ENCODE measurements at regions not wholly inside any gene's neighbourhood (a gene's known extent, or its start where the extent isn't known, plus 50 kb on each side); places are given as distances from the start of the nearest gene placed in this dataset.

DNA sequence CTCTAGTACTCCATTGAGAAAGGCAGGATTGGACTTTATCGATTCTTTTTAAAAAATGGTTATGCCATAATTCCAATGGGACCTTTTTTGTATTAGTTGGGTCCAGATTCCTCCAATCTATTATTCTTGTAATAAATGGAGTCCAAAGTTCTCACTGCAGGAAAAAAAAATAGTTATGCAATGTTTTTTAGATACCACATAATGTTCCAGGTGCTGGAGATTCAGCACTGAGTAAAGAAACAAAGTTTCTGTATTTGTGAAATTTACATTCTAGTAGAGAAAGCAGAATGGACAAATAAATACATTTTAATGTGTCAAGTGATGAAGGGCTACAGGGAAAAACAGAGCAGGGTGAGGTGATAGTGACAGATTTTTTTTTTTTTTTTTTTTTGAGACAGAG lies 78.5 kb upstream of the MYCN start:
- in situ Hi-C loops (cut with MboI; ENCODE audit: low sequenced_read_pairs, unreplicated experiment) = no loop called here
- TF ChIP-seq, protein P1, sequence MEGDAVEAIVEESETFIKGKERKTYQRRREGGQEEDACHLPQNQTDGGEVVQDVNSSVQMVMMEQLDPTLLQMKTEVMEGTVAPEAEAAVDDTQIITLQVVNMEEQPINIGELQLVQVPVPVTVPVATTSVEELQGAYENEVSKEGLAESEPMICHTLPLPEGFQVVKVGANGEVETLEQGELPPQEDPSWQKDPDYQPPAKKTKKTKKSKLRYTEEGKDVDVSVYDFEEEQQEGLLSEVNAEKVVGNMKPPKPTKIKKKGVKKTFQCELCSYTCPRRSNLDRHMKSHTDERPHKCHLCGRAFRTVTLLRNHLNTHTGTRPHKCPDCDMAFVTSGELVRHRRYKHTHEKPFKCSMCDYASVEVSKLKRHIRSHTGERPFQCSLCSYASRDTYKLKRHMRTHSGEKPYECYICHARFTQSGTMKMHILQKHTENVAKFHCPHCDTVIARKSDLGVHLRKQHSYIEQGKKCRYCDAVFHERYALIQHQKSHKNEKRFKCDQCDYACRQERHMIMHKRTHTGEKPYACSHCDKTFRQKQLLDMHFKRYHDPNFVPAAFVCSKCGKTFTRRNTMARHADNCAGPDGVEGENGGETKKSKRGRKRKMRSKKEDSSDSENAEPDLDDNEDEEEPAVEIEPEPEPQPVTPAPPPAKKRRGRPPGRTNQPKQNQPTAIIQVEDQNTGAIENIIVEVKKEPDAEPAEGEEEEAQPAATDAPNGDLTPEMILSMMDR (IDR thresholded peaks at IDR 0.05; ENCODE audit: borderline replicate concordance, control extremely low read depth, extremely low read depth, insufficient read depth, missing control alignments) = no peak
- no peak for DNase-seq (ENCODE audit: low spot score)

DNA sequence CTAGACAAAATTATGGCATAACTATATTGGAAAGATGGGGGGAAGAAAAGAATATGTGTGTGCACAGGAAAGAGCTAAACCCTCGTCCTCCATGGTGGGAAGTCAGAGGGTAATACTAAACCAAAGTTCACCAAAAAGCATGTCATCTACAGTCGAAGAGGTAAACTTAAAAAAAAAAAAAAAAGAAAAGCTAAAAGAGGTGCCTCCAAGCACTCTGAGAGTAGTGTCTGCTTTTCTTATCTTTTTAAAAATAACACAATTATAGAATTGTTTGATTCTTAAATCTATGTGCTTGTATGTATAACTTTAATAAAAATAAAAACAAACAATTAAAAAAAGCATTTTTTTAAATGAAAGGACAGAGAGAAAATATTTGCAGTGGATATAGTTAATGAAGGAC lies 77.3 kb upstream of the MYCN start:
- in situ Hi-C loops (cut with MboI; ENCODE audit: low sequenced_read_pairs, unreplicated experiment) = no loop called here
- TF ChIP-seq, protein P1 (IDR thresholded peaks at IDR 0.05; ENCODE audit: borderline replicate concordance, control extremely low read depth, extremely low read depth, insufficient read depth, missing control alignments) = no peak
- DNase-seq (ENCODE audit: low spot score) = no peak

DNA sequence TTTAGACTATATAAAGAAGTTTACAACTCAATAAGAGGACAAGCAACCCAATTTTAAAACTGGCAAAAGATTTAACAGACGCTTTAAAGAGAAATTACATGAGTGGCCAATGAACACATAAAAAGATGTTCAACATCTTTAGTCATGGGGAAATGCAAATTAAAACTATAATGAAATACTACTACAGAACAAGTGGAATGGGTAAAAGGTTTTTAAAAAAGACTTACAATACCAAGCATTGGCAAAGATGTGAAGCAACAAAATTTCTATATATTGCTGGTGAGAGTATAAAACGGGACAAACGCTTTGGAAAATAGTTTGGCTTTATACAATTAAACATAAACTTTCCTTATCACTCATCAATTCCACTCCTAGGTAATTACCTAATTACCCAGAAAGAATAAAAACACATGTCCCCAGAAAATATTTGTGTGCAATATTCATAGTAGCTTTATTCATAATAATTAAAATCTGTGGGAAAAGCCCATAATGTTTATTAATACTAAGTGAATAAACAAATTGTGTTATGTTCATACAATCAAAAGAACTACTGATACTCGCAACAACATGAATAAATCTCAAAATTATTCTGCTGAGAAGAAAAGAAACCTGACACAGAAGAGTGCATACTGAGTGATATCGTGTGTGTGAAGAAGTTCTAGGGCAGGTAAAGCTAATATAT lies 76.7 kb upstream of the MYCN start:
- in situ Hi-C loops (cut with MboI; ENCODE audit: low sequenced_read_pairs, unreplicated experiment) = no loop called here

DNA sequence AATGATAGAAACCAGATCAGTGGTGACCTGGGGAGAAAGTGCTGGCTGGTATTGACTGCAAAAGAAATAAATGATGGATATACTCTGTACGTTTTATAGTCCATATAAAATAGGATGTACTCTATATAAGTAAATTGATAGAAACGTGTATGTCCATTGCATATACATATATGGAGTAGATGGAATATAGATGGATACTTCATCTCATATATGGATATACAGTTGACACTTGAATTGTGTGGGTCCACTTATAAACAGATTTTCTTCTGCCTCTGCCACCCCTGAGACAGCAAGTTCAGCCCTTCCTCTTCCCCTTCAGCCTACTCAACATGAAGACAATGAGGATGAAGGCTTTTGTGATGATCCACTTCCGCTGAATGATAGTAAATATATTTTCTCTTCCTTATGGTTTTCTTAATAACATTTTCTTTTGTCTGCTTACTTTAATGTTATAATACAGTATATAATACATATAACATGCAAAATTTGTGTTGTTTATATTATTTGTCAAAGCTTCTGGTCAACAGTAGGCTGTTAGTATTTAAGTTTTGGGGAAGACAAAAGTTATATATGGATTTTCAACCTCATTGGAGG lies 76.1 kb upstream of the MYCN start:
- no peak for DNase-seq (ENCODE audit: low spot score)
- in situ Hi-C loops (cut with MboI; ENCODE audit: low sequenced_read_pairs, unreplicated experiment) = no loop called here
- TF ChIP-seq, protein P1 (IDR thresholded peaks at IDR 0.05; ENCODE audit: borderline replicate concordance, control extremely low read depth, extremely low read depth, insufficient read depth, missing control alignments) = no peak

More for the DNA sequence above, 76.7 kb upstream of the MYCN start:
- no peak for DNase-seq (ENCODE audit: low spot score)
- TF ChIP-seq, protein P1 (IDR thresholded peaks at IDR 0.05; ENCODE audit: borderline replicate concordance, control extremely low read depth, extremely low read depth, insufficient read depth, missing control alignments) = no peak

DNA sequence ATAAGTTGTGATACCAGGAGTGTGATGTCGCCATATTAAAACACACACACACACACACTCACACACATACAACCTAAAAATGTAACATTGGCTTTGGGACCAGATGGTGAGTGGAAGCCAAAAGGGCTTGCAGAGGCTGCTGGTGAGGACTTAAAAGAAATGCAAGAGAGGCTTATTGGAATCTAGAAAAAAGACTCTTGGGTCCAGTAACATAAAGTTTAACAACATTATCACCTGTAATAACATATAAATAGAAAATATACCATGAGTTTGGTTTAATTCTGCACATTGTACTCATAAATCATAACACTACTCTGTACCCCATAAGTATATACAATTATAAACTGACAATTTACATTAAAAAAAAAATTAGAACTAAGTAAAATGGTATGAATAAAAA lies 74.4 kb upstream of the MYCN start:
- DNase-seq (ENCODE audit: low spot score) = no peak
- in situ Hi-C loops (cut with MboI; ENCODE audit: low sequenced_read_pairs, unreplicated experiment) = no loop called here
- TF ChIP-seq, protein P1 (IDR thresholded peaks at IDR 0.05; ENCODE audit: borderline replicate concordance, control extremely low read depth, extremely low read depth, insufficient read depth, missing control alignments) = no peak

DNA sequence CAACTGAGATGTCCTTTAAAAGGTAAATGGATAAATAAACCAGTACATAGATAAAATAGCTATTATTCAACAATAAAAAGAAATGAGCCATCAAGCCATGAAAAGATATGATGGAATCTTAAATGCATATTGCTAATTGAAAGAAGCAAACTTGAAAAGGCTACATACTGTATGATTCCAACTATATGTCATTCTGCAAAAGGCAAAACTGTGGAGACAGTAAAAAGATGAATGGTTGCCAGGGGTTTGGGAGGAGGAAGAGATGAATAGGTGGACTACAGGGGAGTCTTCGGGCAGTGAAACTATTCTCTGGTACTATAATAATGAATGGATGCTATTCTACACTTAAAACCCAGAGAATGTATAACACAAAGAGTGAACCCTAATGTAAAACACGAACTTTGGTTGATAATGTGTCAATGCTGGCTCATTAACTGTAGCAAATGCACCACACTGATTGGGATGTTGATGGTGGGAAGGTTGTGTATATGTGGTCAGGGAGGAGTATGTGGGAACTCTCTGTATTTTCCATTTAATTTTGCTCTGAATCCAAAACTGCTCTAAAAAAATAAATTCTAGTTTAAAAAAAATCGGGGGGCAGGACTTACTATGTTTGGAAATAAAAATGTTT lies 73.7 kb upstream of the MYCN start:
- TF ChIP-seq, protein P1 (IDR thresholded peaks at IDR 0.05; ENCODE audit: borderline replicate concordance, control extremely low read depth, extremely low read depth, insufficient read depth, missing control alignments) = no peak
- in situ Hi-C loops (cut with MboI; ENCODE audit: low sequenced_read_pairs, unreplicated experiment) = no loop called here
- DNase-seq (ENCODE audit: low spot score) = no peak
